Epithelial cell of esophagus (primary cell): ENCODE measurements at regions not wholly inside any gene's neighbourhood (a gene's known extent, or its start where the extent isn't known, plus 50 kb on each side); places are given as distances from the start of the nearest gene placed in this dataset.
"Not testable (repeated sequence)": the region's sequence is repeated elsewhere in the genome, so short reads cannot be mapped to it uniquely, and the experiment has no call there.

Experiments
- DNase-seq: peaks from one replicate; pipeline ENCODE4 v3.0.0; 2010; ENCODE audit warnings: low read depth
- H3K4me3 ChIP-seq: 2 replicates; pipeline ENCODE4 v1.5.1; 2011; ENCODE audit warnings: mild to moderate bottlenecking, low read length, control low read depth
- CTCF ChIP-seq: IDR thresholded peaks from 2 replicates; pipeline ENCODE4 v1.5.1; 2011; ENCODE audit warnings: low read depth, mild to moderate bottlenecking, low read length, control low read depth, inconsistent platforms; ENCODE audit not compliant: insufficient read depth; ENCODE audit errors: missing control alignments

- TF ChIP-seq CTCF = no peak
- no peak overlapping the region for H3K4me3 ChIP-seq
- DNase-seq = no peak
These were observed 57.6 kb upstream of the BBX start for GRCh38 chr3:107465064-107465631.

- no peak overlapping the region for H3K4me3 ChIP-seq
- DNase-seq = no peak
- no peak for TF ChIP-seq CTCF
These were observed 54.0 kb upstream of the BBX start for GRCh38 chr3:107468782-107469181.

GRCh38 chr3:107470496-107470895 lies 52.3 kb upstream of the BBX start:
- peak; percentile 36 for DNase-seq
- not testable (repeated sequence) for H3K4me3 ChIP-seq
